IgD-negative memory B cell (primary cell): ENCODE measurements at regions not wholly inside any gene's neighbourhood (a gene's known extent, or its start where the extent isn't known, plus 50 kb on each side); places are given as distances from the start of the nearest gene placed in this dataset.

Experiments
- H3K27ac Mint-ChIP-seq, 3 donors: one replicate each; pipeline ENCODE4 v1.8.0; 2020 to 2022; ENCODE audit warnings: mild to moderate bottlenecking in 3 of 3, mixed read lengths in 3 of 3, moderate library complexity in 1 of 3
- H3K27me3 Mint-ChIP-seq: one replicate; pipeline ENCODE4 v1.8.0; 2021; ENCODE audit warnings: mixed read lengths
- H3K36me3 Mint-ChIP-seq: one replicate; pipeline ENCODE4 v1.8.0; 2020; ENCODE audit warnings: mild to moderate bottlenecking, mixed read lengths
- H3K4me1 Mint-ChIP-seq, 3 donors: one replicate each; pipeline ENCODE4 v1.8.0; 2020 to 2022; ENCODE audit warnings: mixed read lengths in 3 of 3, mild to moderate bottlenecking in 1 of 3
- H3K4me3 Mint-ChIP-seq, 4 donors: one replicate each; pipeline ENCODE4 v1.8.0; 2020 to 2022; ENCODE audit warnings: mild to moderate bottlenecking in 4 of 4, mixed read lengths in 4 of 4, moderate library complexity in 3 of 4
- H3K9me3 Mint-ChIP-seq, 3 donors: one replicate each; pipeline ENCODE4 v1.8.0; 2020 to 2021; ENCODE audit warnings: mixed read lengths in 3 of 3, mild to moderate bottlenecking in 1 of 3

DNA sequence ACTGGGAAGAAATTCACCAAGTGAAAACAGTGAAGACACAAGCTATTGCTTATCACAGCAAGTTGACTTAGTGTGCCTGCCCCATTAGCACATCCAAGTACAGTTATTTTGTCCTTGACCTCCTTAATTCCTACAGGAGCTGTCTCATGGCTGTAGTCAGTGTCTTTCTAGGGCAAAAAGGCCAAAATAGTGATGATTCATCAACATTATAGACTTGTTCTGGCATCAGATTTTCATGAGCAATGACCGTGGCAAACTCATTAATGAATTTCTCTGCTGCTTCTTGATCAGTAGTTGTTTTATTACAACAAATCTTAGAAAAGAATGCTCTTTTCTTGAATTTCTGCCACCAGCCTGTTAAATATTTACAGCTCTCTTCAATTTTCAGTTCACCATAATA lies 1169.3 kb upstream of the DDX18 start:
- H3K27me3 Mint-ChIP-seq = no peaks in the 10 kb centered on the region
- no peak overlapping the region for H3K27ac Mint-ChIP-seq
- no peaks in the 10 kb centered on the region for H3K4me1 Mint-ChIP-seq
- H3K4me3 Mint-ChIP-seq = no peak overlapping the region
- peaks cover 2 to 15% (median 5%) of the 10 kb centered on the region in 3 donors for H3K9me3 Mint-ChIP-seq
- no peaks in the 10 kb centered on the region for H3K36me3 Mint-ChIP-seq

DNA sequence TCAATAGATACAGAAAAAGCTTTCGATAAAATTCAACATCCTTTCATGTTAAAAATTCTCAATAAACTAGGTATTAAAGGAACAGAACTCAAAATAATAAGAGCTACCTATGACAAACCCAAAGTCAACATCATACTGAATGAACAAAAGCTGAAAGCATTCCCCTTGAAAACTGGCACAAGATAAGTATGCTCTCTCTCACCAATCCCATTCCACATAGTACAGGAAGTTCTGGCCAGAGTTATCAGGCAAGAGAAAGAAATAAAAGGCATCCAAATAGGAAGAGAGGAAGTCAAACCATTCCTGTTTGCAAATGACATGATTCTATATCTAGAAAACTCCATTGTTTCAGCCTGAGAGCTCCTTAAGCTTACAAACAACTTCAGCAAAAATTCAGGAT lies 1145.8 kb upstream of the DDX18 start:
- Mint-ChIP-seq H3K4me1 (no peaks in the 10 kb centered on the region), H3K27me3 (no peaks in the 10 kb centered on the region)

GRCh38 chr2:116669782-116670181 lies 1144.7 kb upstream of the DDX18 start:
- Mint-ChIP-seq H3K27ac (no peak overlapping the region), H3K4me1 (no peaks in the 10 kb centered on the region), H3K36me3 (no peaks in the 10 kb centered on the region), H3K4me3 (no peak overlapping the region), H3K9me3 (peaks cover 3 to 11% (median 8%) of the 10 kb centered on the region in 3 donors), H3K27me3 (no peaks in the 10 kb centered on the region)

More for the DNA sequence above, 1145.8 kb upstream of the DDX18 start:
- Mint-ChIP-seq H3K36me3 (no peaks in the 10 kb centered on the region), H3K9me3 (peaks cover 5 to 9% (median 5%) of the 10 kb centered on the region in 3 donors), H3K27ac (no peak overlapping the region), H3K4me3 (no peak overlapping the region)

DNA sequence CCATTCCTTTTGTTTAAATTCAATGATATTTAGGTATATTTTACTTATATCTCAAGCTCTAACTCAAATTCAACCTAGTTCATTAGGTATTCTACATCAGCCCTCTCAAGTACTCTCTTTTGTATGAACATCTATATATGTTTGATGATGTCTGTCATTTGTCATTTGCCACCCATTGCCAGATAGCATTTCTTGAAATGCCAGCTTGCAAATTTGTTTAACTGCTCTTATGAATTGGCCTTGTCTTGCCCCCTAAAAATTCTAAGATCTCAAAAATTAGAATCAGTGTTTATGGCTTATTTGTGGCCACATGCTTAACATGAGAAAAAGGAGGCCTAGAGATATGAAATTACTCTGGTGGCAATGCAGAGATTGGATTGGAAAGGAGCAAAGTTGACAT lies 1140.3 kb upstream of the DDX18 start:
- Mint-ChIP-seq H3K4me3 (no peak overlapping the region), H3K27me3 (no peaks in the 10 kb centered on the region), H3K36me3 (no peaks in the 10 kb centered on the region), H3K27ac (no peak overlapping the region), H3K9me3 (peaks cover 6 to 26% (median 7%) of the 10 kb centered on the region in 3 donors), H3K4me1 (no peaks in the 10 kb centered on the region)

DNA sequence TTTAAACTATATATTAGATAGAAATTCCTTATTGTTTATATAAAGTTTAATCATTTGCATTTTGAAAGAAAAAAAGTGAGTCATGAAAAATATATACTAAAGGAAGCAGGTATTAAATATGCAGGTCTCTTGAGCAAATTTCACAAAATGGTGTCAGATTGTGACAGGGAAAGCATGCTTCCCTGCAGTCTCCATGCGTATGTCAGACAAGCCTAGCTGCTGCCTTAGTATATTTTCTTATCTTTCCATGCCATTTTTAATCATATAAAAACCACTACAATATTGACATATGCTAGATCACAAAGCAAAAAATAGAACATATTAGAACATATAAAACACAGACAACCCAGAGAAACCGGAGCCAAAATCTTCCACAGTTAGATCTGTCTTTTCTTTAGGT lies 1137.7 kb upstream of the DDX18 start:
- Mint-ChIP-seq H3K27me3 (no peaks in the 10 kb centered on the region), H3K4me3 (no peak overlapping the region), H3K36me3 (no peaks in the 10 kb centered on the region), H3K4me1 (no peaks in the 10 kb centered on the region), H3K27ac (no peak overlapping the region), H3K9me3 (peaks cover 4 to 30% (median 8%) of the 10 kb centered on the region in 3 donors)

GRCh38 chr2:116680256-116680936 lies 1134.1 kb upstream of the DDX18 start:
- Mint-ChIP-seq H3K9me3 (peaks cover 4 to 19% (median 6%) of the 10 kb centered on the region in 3 donors), H3K27me3 (no peaks in the 10 kb centered on the region), H3K4me3 (no peak overlapping the region), H3K4me1 (no peaks in the 10 kb centered on the region), H3K36me3 (no peaks in the 10 kb centered on the region), H3K27ac (no peak overlapping the region)

- peaks cover 1 to 4% (median 1%) of the 10 kb centered on the region in 3 donors for H3K9me3 Mint-ChIP-seq
- no peaks in the 10 kb centered on the region for H3K4me1 Mint-ChIP-seq
- H3K36me3 Mint-ChIP-seq = no peaks in the 10 kb centered on the region
- no peaks in the 10 kb centered on the region for H3K27me3 Mint-ChIP-seq
- H3K27ac Mint-ChIP-seq = no peak overlapping the region
- H3K4me3 Mint-ChIP-seq = no peak overlapping the region
Observed at GRCh38 chr2:116687371-116687770, 1127.1 kb upstream of the DDX18 start.

GRCh38 chr2:116692988-116693387 lies 1121.5 kb upstream of the DDX18 start:
- no peaks in the 10 kb centered on the region for H3K36me3 Mint-ChIP-seq
- H3K9me3 Mint-ChIP-seq = peaks cover 0 to 4% (median 0%) of the 10 kb centered on the region in 3 donors
- H3K4me3 Mint-ChIP-seq = no peak overlapping the region
- H3K27me3 Mint-ChIP-seq = no peaks in the 10 kb centered on the region
- no peaks in the 10 kb centered on the region for H3K4me1 Mint-ChIP-seq
- no peak overlapping the region for H3K27ac Mint-ChIP-seq

DNA sequence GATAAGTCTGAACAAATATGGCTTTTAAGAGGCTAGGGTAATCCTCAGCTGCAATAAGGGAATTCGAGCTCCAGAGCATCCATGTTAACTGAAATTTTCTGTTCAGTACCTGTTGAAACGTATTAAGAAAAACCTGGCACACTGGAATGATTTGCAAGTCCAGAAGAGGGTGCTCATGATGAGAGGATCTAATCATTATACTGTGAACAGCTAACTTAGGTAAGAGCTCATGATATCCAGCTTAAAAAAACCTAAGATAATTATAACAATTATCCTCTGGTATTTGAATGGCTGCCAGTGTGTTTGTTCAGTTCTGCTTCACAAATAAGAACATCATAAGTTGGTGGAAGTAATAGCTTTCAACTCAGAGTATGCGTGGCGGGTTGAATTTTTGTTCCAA lies 1118.3 kb upstream of the DDX18 start:
- no peaks in the 10 kb centered on the region for H3K27me3 Mint-ChIP-seq
- no peak overlapping the region for H3K4me3 Mint-ChIP-seq
- H3K4me1 Mint-ChIP-seq = no peaks in the 10 kb centered on the region
- no peaks in the 10 kb centered on the region for H3K36me3 Mint-ChIP-seq
- H3K27ac Mint-ChIP-seq = no peak overlapping the region
- peaks cover 0 to 7% (median 3%) of the 10 kb centered on the region in 3 donors for H3K9me3 Mint-ChIP-seq

GRCh38 chr2:116696903-116697302 lies 1117.6 kb upstream of the DDX18 start:
- Mint-ChIP-seq H3K4me1 (no peaks in the 10 kb centered on the region), H3K36me3 (no peaks in the 10 kb centered on the region), H3K9me3 (peaks cover 0 to 9% (median 3%) of the 10 kb centered on the region in 3 donors), H3K27me3 (no peaks in the 10 kb centered on the region), H3K27ac (no peak overlapping the region), H3K4me3 (no peak overlapping the region)

GRCh38 chr2:116706396-116706795 lies 1108.1 kb upstream of the DDX18 start:
- H3K27ac Mint-ChIP-seq = no peak overlapping the region
- H3K9me3 Mint-ChIP-seq = peaks cover 4 to 12% (median 6%) of the 10 kb centered on the region in 3 donors
- no peaks in the 10 kb centered on the region for H3K36me3 Mint-ChIP-seq
- H3K4me1 Mint-ChIP-seq = peaks cover 0 to 1% (median 0%) of the 10 kb centered on the region in 3 donors
- H3K27me3 Mint-ChIP-seq = no peaks in the 10 kb centered on the region
- no peak overlapping the region for H3K4me3 Mint-ChIP-seq

- H3K27me3 Mint-ChIP-seq = no peaks in the 10 kb centered on the region
- no peak overlapping the region for H3K4me3 Mint-ChIP-seq
- H3K9me3 Mint-ChIP-seq = peaks cover 0 to 11% (median 4%) of the 10 kb centered on the region in 3 donors
- H3K36me3 Mint-ChIP-seq = no peaks in the 10 kb centered on the region
- H3K4me1 Mint-ChIP-seq = no peaks in the 10 kb centered on the region
- no peak overlapping the region for H3K27ac Mint-ChIP-seq
Observed at GRCh38 chr2:116716038-116716437, 1098.5 kb upstream of the DDX18 start.

- H3K9me3 Mint-ChIP-seq = peaks cover 0 to 11% (median 3%) of the 10 kb centered on the region in 3 donors
- no peaks in the 10 kb centered on the region for H3K27me3 Mint-ChIP-seq
- H3K27ac Mint-ChIP-seq = no peak overlapping the region
- no peak overlapping the region for H3K4me3 Mint-ChIP-seq
- H3K36me3 Mint-ChIP-seq = no peaks in the 10 kb centered on the region
- no peaks in the 10 kb centered on the region for H3K4me1 Mint-ChIP-seq
Observed at GRCh38 chr2:116716444-116716843, 1098.0 kb upstream of the DDX18 start.

DNA sequence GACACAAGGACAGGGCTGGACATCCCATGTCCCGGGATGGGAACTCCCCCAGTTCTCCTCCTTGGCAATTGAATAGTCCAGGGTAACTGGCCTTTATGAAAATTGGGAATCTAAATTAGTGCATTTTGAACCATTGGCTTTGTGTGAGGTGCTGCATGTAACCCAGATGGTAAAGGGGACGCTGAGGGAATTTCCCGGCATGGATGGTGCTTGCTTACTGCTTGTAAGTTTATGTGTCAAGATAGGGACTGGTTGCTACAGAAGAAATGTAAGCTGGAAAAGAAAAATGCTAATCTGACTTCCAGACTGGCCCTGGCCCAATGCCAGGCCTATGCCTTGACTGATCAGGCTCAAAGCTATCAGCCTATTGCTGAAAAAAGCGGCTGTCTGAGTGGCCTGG lies 1096.7 kb upstream of the DDX18 start:
- H3K36me3 Mint-ChIP-seq = no peaks in the 10 kb centered on the region
- no peaks in the 10 kb centered on the region for H3K4me1 Mint-ChIP-seq
- no peaks in the 10 kb centered on the region for H3K27me3 Mint-ChIP-seq
- H3K9me3 Mint-ChIP-seq = peaks cover 0 to 7% (median 6%) of the 10 kb centered on the region in 3 donors
- no peak overlapping the region for H3K4me3 Mint-ChIP-seq
- no peak overlapping the region for H3K27ac Mint-ChIP-seq

GRCh38 chr2:116718451-116718850 lies 1096.0 kb upstream of the DDX18 start:
- Mint-ChIP-seq H3K4me3 (no peak overlapping the region), H3K9me3 (peaks cover 0 to 9% (median 5%) of the 10 kb centered on the region in 3 donors), H3K27ac (no peak overlapping the region), H3K4me1 (no peaks in the 10 kb centered on the region), H3K36me3 (no peaks in the 10 kb centered on the region), H3K27me3 (no peaks in the 10 kb centered on the region)

DNA sequence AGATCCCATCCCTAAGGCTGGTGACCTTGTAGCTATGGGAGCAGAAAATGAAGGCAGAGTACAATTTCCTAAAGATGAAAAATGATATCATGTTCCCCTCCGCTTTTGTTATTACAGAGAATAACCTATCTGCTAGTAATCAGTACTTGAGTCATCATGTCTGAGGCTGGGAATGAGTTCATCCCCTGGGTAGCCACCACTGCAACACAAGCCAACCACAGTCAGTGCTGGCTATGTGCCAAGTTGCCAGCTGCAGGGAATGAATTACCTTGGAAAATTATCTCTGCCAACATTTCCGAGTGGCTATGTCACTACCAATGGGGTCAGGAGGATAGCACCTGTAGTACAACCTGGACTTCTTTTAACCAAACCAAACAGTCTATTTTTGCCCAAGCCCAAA lies 1094.7 kb upstream of the DDX18 start:
- Mint-ChIP-seq H3K27me3 (no peaks in the 10 kb centered on the region), H3K4me3 (no peak overlapping the region), H3K27ac (no peak overlapping the region), H3K4me1 (no peaks in the 10 kb centered on the region), H3K36me3 (no peaks in the 10 kb centered on the region), H3K9me3 (peaks cover 0 to 11% (median 7%) of the 10 kb centered on the region in 3 donors)
